Right atrium auricular region (tissue), 2 donors: ENCODE measurements at regions not wholly inside any gene's neighbourhood (a gene's known extent, or its start where the extent isn't known, plus 50 kb on each side); places are given as distances from the start of the nearest gene placed in this dataset.

Experiments
- DNase-seq: peaks from one replicate; pipeline ENCODE4 v3.0.0-alpha.2; 2019; ENCODE audit warnings: low spot score
- H3K27ac ChIP-seq, 2 donors: fragments of 200-600 bp; sonication (generic); 1 replicate in 1 of 2; 2 replicates in 1 of 2; pipeline ENCODE4 v1.5.1; 2016 to 2019
- H3K27me3 ChIP-seq, 2 donors: fragments of 200-600 bp; sonication (generic); one replicate each; pipeline versions ENCODE4 v1.5.1 to v1.6.0; 2017 to 2019
- H3K36me3 ChIP-seq: fragments of 200-600 bp; sonication (generic); one replicate; pipeline ENCODE4 v1.5.1; 2016
- H3K4me1 ChIP-seq, 2 donors: fragments of 200-600 bp; sonication (generic); one replicate each; pipeline versions ENCODE4 v1.5.1 to v1.6.0; 2017 to 2019
- H3K4me3 ChIP-seq, 2 donors: fragments of 200-600 bp; sonication (generic); 1 replicate in 1 of 2; 2 replicates in 1 of 2; pipeline ENCODE4 v1.5.1; 2017 to 2019; ENCODE audit warnings: mild to moderate bottlenecking in 1 of 2, moderate library complexity in 1 of 2
- H3K9me3 ChIP-seq, 2 donors: fragments of 200-600 bp; sonication (generic); one replicate each; pipeline ENCODE4 v1.5.1; 2019
- CTCF ChIP-seq, 2 donors: fragments of 200-600 bp; sonication (generic); IDR thresholded peaks; one replicate each; pipeline ENCODE4 v1.5.1; 2019; ENCODE audit warnings: antibody characterized with exemption in 2 of 2

- Histone ChIP-seq H3K27ac (no peak overlapping the region), H3K4me1 (no peaks in the 10 kb centered on the region), H3K27me3 (no peaks in the 10 kb centered on the region), H3K9me3 (peaks cover 8 to 81% of the 10 kb centered on the region in 2 donors), H3K36me3 (no peaks in the 10 kb centered on the region), H3K4me3 (no peak overlapping the region)
- no peak for DNase-seq
- TF ChIP-seq CTCF (IDR thresholded peaks at IDR 0.05), result no peak
These were observed 911.0 kb upstream of the ZNF722 start for GRCh38 chr7:63087575-63088190.

GRCh38 chr7:63092951-63093350 is 905.7 kb upstream of the ZNF722 start:
- no peaks in the 10 kb centered on the region for H3K4me1 ChIP-seq
- DNase-seq, result no peak
- H3K4me3 ChIP-seq, result no peak overlapping the region
- no peak overlapping the region for H3K27ac ChIP-seq
- no peak for TF ChIP-seq CTCF (IDR thresholded peaks at IDR 0.05)
- peaks cover 0 to 47% of the 10 kb centered on the region in 2 donors for H3K9me3 ChIP-seq
- H3K27me3 ChIP-seq, result no peaks in the 10 kb centered on the region
- H3K36me3 ChIP-seq, result no peaks in the 10 kb centered on the region

- Histone ChIP-seq H3K27me3 (no peaks in the 10 kb centered on the region), H3K9me3 (peaks cover 0 to 47% of the 10 kb centered on the region in 2 donors), H3K36me3 (no peaks in the 10 kb centered on the region), H3K4me3 (no peak overlapping the region), H3K4me1 (no peaks in the 10 kb centered on the region), H3K27ac (no peak overlapping the region)
- DNase-seq, result no peak
- no peak for TF ChIP-seq CTCF (IDR thresholded peaks at IDR 0.05)
These were observed 905.2 kb upstream of the ZNF722 start for GRCh38 chr7:63093481-63093880.

- TF ChIP-seq CTCF (IDR thresholded peaks at IDR 0.05), result no peak
- Histone ChIP-seq H3K4me1 (no peaks in the 10 kb centered on the region), H3K9me3 (peaks cover 0 to 23% of the 10 kb centered on the region in 2 donors), H3K27ac (no peak overlapping the region), H3K36me3 (no peaks in the 10 kb centered on the region), H3K27me3 (no peaks in the 10 kb centered on the region), H3K4me3 (no peak overlapping the region)
- no peak for DNase-seq
These were observed 902.5 kb upstream of the ZNF722 start for GRCh38 chr7:63096141-63096540.

- no peaks in the 10 kb centered on the region for H3K9me3 ChIP-seq
These were observed 894.0 kb upstream of the ZNF722 start for GRCh38 chr7:63104666-63105065.

More at GRCh38 chr7:63104666-63105065, 894.0 kb upstream of the ZNF722 start:
- no peaks in the 10 kb centered on the region for H3K4me1 ChIP-seq
- H3K27me3 ChIP-seq, result no peaks in the 10 kb centered on the region
- H3K27ac ChIP-seq, result no peak overlapping the region
- no peak for TF ChIP-seq CTCF (IDR thresholded peaks at IDR 0.05)
- no peaks in the 10 kb centered on the region for H3K36me3 ChIP-seq
- no peak overlapping the region for H3K4me3 ChIP-seq
- DNase-seq, result no peak
